Smooth muscle cell (in vitro differentiated cells): ENCODE measurements at regions not wholly inside any gene's neighbourhood (a gene's known extent, or its start where the extent isn't known, plus 50 kb on each side); places are given as distances from the start of the nearest gene placed in this dataset.

ENCODE experiments used
- DNase-seq: peaks from one replicate; lab custom pipeline; 2025; ENCODE audit not compliant: unreplicated experiment; lab: John Stamatoyannopoulos, UW
- H2AFZ ChIP-seq: fragments of 200-600 bp; sonication (generic); 2 replicates; pipeline ENCODE4 v1.6.0; 2016; ENCODE audit warnings: antibody characterized with exemption, low read depth, mild to moderate bottlenecking
- H3F3A ChIP-seq: fragments of 200-600 bp; sonication (generic); 2 replicates; pipeline ENCODE4 v1.6.0; 2017; ENCODE audit warnings: antibody characterized with exemption, low read depth
- H3K27ac ChIP-seq: fragments of 200-600 bp; sonication (generic); 2 replicates; pipeline ENCODE4 v1.5.1; 2016; ENCODE audit warnings: low read depth, mild to moderate bottlenecking
- H3K27me3 ChIP-seq: fragments of 200-600 bp; sonication (generic); 2 replicates; pipeline ENCODE4 v1.6.1; 2016; ENCODE audit warnings: low read depth, mild to moderate bottlenecking
- H3K36me3 ChIP-seq: fragments of 200-600 bp; sonication (generic); 2 replicates; pipeline ENCODE4 v1.5.1; 2016; ENCODE audit warnings: low read depth
- H3K4me1 ChIP-seq: fragments of 200-600 bp; sonication (generic); 2 replicates; pipeline ENCODE4 v1.5.1; 2016; ENCODE audit warnings: low read depth
- H3K4me2 ChIP-seq: fragments of 200-600 bp; sonication (generic); 2 replicates; pipeline ENCODE4 v1.6.0; 2016; ENCODE audit warnings: mild to moderate bottlenecking
- H3K4me3 ChIP-seq: fragments of 200-600 bp; sonication (generic); 2 replicates; pipeline ENCODE4 v1.5.1; 2016; ENCODE audit warnings: mild to moderate bottlenecking
- H3K79me2 ChIP-seq: fragments of 200-600 bp; sonication (generic); 2 replicates; pipeline ENCODE4 v1.6.0; 2016; ENCODE audit warnings: low read depth, mild to moderate bottlenecking
- H3K9ac ChIP-seq: fragments of 200-600 bp; sonication (generic); 2 replicates; pipeline ENCODE4 v1.6.0; 2016; ENCODE audit warnings: low read depth
- H3K9me3 ChIP-seq: fragments of 200-600 bp; sonication (generic); replicated peaks from 2 replicates; pipeline ENCODE4 v1.5.1; 2016; ENCODE audit warnings: low read depth
- H4K20me1 ChIP-seq: fragments of 200-600 bp; sonication (generic); 2 replicates; pipeline ENCODE4 v1.6.0; 2016; ENCODE audit warnings: low read depth
- CTCF ChIP-seq: fragments of 200-600 bp; sonication (generic); IDR thresholded peaks from 2 replicates; pipeline ENCODE4 v1.5.1; 2017; ENCODE audit warnings: borderline replicate concordance, mild to moderate bottlenecking, antibody characterized with exemption; ENCODE audit not compliant: insufficient read depth, poor library complexity, severe bottlenecking
- WGBS: methylation state at CpG from one replicate; pipeline ENCODE4 v1.1.7; 2016; ENCODE audit warnings: low lambda C conversion rate; 5-methylcytosine and 5-hydroxymethylcytosine counted together

GRCh38 chr19:56995303-56995702, 124.5 kb upstream of the USP29 start:
- TF ChIP-seq CTCF: no peak
- Histone ChIP-seq H3K79me2 (no peaks in the 10 kb centered on the region), H3K36me3 (no peaks in the 10 kb centered on the region), H4K20me1 (no peaks in the 10 kb centered on the region), H3K27me3 (no peaks in the 10 kb centered on the region), H3K27ac (no peak overlapping the region), H3K4me2 (no peak overlapping the region), H3K9me3 (peaks cover 5% of the 10 kb centered on the region), H3F3A (no peaks in the 10 kb centered on the region), H3K9ac (no peak overlapping the region), H3K4me1 (no peaks in the 10 kb centered on the region), H3K4me3 (no peak overlapping the region), H2AFZ (no peak overlapping the region)
- DNase-seq: no peak
- 88% methylated on average over 9 of the region's 9 CpGs for WGBS

GRCh38 chr19:57002195-57002601, 117.6 kb upstream of the USP29 start:
- H3K9ac ChIP-seq: no peak overlapping the region
- no peak for TF ChIP-seq CTCF
- 84% methylated on average over 19 of the region's 19 CpGs for WGBS

GRCh38 chr19:57002710-57003109, 117.1 kb upstream of the USP29 start:
- H2AFZ ChIP-seq: no peak overlapping the region
- no peaks in the 10 kb centered on the region for H3K27me3 ChIP-seq
- H3K36me3 ChIP-seq: no peaks in the 10 kb centered on the region
- WGBS: 82% methylated on average over 15 of the region's 15 CpGs
- H4K20me1 ChIP-seq: no peaks in the 10 kb centered on the region
- TF ChIP-seq CTCF: no peak
- H3F3A ChIP-seq: no peaks in the 10 kb centered on the region
- no peak for DNase-seq
- no peaks in the 10 kb centered on the region for H3K79me2 ChIP-seq
- no peaks in the 10 kb centered on the region for H3K4me1 ChIP-seq
- no peak overlapping the region for H3K9ac ChIP-seq
- no peak overlapping the region for H3K27ac ChIP-seq
- H3K4me2 ChIP-seq: no peak overlapping the region
- H3K9me3 ChIP-seq: peaks cover 11% of the 10 kb centered on the region
- no peak overlapping the region for H3K4me3 ChIP-seq

More at GRCh38 chr19:57002195-57002601, 117.6 kb upstream of the USP29 start:
- no peak overlapping the region for H3K4me2 ChIP-seq
- H3K4me3 ChIP-seq: no peak overlapping the region
- H3F3A ChIP-seq: no peaks in the 10 kb centered on the region
- H3K9me3 ChIP-seq: peaks cover 11% of the 10 kb centered on the region
- H3K4me1 ChIP-seq: no peaks in the 10 kb centered on the region
- no peaks in the 10 kb centered on the region for H3K79me2 ChIP-seq
- no peaks in the 10 kb centered on the region for H3K27me3 ChIP-seq
- no peaks in the 10 kb centered on the region for H3K36me3 ChIP-seq
- H4K20me1 ChIP-seq: no peaks in the 10 kb centered on the region
- H2AFZ ChIP-seq: no peak overlapping the region
- no peak overlapping the region for H3K27ac ChIP-seq
- DNase-seq: no peak

- Histone ChIP-seq H3K27me3 (no peaks in the 10 kb centered on the region), H3K9ac (no peak overlapping the region)
- WGBS: 87% methylated on average over 13 of the region's 13 CpGs
Observed at GRCh38 chr19:57004418-57004817, 115.4 kb upstream of the USP29 start.

More at GRCh38 chr19:57004418-57004817, 115.4 kb upstream of the USP29 start:
- Histone ChIP-seq H2AFZ (no peak overlapping the region), H4K20me1 (no peaks in the 10 kb centered on the region), H3K36me3 (no peaks in the 10 kb centered on the region), H3F3A (no peaks in the 10 kb centered on the region), H3K27ac (no peak overlapping the region), H3K4me1 (no peaks in the 10 kb centered on the region), H3K79me2 (no peaks in the 10 kb centered on the region), H3K9me3 (peaks cover 11% of the 10 kb centered on the region), H3K4me2 (no peak overlapping the region), H3K4me3 (no peak overlapping the region)
- no peak for TF ChIP-seq CTCF
- DNase-seq: no peak
